HG03460 (cell line): ENCODE measurements at regions not wholly inside any gene's neighbourhood (a gene's known extent, or its start where the extent isn't known, plus 50 kb on each side); places are given as distances from the start of the nearest gene placed in this dataset.

ENCODE experiments used
- ATAC-seq: cut with Tn5 transposase; IDR thresholded peaks from one replicate; pipeline ENCODE4 v1.9.1; 2021; ENCODE audit not compliant: unreplicated experiment

DNA sequence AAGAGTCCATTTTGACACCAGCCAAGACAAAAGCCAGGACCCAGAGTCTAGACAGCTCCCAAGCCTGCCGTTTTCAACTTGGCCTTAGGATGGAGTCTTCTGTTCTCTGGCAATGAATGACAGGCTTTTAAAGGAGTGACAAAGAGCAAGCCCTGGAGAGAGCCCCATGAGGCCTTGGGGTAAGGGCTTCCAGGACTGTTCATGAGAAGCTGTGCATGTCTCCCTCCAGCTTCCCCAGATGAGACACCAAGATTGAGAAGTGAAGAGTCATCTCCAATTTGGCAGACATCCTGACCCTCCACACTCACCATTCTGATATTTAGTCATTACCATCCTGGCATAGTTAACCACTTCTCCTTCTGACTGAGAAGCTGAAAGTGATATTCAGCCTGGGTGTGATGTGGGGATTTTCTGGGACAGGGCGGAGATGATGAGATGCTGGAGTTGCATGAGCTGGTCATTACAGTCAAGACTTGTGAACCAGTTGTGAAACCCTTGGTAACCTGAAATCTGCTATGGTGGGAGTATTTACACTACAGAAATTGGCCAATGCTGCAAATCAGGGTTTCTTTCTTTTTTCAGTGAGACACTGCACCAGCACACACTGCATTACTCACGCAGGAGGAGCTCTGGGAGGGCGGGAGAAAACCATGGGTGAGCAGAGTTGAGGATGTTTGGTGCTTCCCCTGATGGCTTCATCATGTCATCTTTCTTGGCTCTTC is 77.8 kb downstream of the VCPKMT start:
- peak; percentile 79 for ATAC-seq

DNA sequence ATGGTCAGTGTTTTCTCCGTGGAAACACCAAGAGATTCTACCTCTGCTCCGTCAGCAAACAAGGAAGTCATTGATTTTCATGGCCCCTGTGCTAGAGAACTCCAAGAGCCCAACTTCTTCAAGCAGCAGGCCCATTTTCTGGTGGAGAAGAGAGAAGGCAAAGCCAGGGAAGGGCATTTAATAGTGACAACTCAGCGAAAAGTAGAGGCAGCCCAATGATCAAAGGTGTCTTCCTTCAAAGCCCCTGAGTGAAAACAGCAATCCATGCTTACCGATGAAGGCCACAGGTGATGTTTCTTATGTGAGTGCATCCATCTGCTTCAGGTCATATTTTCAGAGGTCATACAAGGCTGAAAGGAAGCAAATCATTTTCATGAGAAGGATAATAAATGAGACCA is 77.3 kb downstream of the VCPKMT start:
- ATAC-seq = no peak

DNA sequence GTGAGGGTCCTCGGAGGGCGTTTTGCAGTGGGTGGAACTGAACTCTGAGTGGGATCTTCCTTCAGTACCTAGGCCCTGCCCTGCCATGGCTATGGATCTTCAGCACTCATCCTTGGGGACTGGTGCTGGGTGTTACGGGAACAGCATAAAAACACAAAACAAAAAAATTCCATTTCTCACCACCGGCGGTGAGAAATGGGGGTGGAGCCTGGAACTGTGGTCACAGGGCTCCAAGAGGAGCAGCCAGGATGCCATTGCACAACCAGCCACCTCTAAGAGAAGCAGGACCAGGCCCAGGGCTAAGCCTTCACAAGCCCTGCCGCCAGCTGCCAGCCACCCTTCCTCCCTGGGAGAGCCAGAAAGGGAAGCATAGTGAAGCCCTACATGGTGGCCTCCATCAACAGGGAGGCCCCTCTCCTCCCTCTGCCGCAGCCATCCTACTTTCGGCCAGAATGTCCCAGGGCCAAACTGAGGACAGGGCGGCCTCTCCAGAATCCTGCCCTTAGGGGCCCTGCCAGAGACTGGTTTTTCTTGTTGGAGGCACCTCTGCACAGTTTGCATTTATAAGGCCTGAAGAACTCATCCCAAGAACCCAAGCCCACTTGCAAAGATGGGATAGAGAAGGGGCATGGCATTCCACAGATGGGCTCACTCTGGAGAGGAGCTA is 76.5 kb downstream of the VCPKMT start:
- ATAC-seq = no peak

GRCh38 chr14:50040401-50040775 is 76.0 kb downstream of the VCPKMT start:
- ATAC-seq = no peak

DNA sequence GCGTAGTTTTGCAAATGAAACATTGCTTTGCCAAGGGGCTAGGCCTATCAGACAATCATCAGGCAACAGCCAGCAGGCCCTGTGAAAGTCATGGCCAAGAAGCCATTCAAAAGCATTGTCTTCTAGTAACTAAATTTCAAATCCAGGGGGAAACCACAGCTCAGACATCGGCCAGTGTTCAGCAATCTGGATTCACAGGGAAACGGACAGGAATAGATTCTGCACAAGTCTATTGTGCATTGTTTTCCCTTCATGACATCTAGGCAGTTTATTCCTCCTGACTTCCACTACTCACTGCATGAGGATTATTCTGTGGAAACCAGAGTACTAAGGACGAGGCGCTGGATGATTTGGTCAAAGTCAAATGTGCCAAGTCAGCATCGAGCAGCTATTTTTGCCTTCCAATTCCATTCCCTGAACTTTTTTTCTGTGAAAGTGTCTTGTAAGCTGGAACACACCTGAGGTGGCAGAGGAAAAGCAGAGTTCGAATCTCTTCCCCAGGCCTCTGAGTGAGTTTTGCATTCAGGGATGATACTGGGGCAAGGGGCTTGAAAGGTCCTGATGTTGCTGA is 75.4 kb downstream of the VCPKMT start:
- no peak for ATAC-seq

DNA sequence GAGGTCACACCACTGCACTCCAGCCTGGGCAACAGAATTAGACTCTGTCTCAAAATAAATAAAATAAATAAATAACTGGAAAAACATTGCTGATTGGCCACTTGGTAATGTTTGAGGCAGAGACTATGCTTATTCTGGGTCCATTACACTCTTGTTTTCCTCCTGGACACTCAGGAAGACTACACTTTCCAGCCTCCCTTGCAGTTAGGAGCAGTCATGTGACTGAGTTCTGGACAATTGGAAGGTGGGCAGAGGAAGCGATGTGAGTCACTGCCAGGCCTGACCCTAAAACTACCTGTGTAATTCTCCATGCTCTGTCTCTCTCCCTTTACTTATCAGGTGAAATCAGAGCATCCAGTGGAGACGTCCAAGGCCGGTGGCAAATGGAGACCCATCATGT is 74.4 kb downstream of the VCPKMT start:
- ATAC-seq = no peak

- no peak for ATAC-seq
Observed at GRCh38 chr14:50044042-50044651, 72.2 kb downstream of the VCPKMT start.

- peak; percentile 77 for ATAC-seq
Observed at GRCh38 chr14:50045039-50045711, 71.2 kb downstream of the VCPKMT start.

- ATAC-seq = no peak
Observed at GRCh38 chr14:50045837-50046236, 70.5 kb downstream of the VCPKMT start.

DNA sequence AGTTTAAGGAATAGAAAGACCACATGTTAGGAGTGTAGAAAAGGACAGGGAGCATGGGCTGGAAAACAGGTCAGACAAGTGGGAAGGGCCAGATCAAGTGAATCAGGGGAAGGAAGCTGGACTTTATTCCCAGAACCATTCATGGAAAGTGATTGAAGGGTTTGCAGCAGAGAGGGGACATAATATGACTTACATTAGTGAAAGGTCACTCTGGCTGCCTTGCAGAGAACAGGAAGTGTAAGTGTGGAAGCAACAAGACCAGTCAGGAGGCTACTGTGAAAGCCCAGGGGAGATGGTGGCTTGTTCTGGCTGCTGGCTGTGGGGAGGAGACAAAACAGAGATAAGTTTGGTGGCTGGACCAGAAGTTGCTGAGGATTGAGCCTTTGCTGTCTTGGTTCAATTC is 69.1 kb downstream of the VCPKMT start:
- peak; percentile 73 for ATAC-seq

DNA sequence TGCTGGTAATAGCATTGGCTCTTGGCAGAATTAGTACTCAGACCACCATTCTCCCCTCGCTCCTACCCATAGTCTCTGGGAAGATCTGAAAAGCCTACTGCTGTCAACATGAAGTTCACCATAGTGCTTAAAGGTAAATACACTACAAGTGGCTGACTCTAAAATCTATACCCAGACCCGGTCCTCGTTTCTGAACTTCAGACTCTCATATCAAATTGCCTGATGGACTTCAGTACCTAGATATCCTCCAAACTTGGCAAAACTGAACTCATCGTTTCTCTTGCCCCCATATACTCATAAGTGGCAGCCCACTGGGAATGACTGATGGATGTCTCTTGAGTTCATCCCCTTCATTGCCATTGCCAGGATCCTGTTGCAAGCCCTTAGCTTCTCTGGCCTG is 67.3 kb downstream of the VCPKMT start:
- no peak for ATAC-seq

DNA sequence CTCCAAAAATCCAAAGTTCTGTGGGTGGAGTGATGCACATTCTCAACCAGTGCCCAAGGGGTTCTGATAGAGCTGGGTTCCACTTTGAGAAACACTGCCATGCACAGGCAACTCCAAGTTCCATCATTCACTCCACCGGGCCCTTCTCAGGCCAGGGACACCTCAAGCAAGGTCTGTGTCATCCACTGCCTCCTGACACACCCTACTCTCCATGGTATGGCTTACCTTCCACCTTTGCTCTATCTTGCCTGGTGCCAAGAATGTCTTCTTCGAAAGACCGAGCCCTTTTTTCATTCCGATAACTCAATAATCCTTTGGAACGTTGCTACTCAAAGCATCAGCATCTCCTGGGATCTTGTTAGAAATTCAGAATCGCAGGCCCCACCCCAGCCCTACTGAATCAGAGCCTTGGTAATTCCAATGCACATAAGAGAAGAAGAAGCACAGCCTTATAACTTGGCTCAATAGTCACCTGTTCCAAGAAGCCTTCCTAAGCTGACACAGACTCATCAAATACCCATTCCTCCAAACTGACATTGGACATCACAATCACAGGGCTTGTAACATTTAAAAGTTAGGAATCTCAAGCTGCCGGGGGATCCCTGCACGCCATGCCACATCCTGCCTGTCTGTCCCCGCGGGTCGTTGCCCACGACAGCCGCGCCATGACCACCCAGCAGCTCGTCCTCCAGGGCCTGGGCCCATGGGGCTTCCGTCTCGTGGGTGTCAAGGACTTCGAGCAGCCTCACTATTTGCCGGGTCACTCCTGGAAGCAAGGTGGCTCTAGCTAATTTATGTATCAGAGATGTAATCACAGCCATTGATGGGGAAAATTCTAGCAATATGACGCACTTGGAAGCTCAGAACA is 66.4 kb downstream of the VCPKMT start:
- ATAC-seq = no peak

DNA sequence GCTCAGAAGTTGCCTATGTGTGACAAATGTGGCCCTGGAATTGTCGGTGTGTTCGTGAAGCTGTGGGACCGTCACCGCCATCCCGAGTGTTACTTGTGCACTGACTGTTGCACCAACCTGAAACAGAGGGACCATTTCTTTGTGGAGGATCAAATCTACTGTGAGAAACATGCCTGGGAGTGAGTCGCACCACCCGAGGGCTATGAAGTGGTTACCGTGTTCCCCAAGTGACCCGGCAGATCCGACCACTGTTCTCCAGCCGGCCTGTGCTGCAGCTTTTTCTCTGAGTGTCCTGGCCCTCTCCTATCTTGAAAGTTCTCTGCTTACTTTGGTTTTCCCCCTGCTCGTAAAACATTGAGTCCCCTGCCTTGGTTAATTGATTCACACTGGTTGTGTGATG is 65.3 kb downstream of the VCPKMT start:
- no peak for ATAC-seq

- ATAC-seq = no peak
Observed at GRCh38 chr14:50051706-50052105, 64.7 kb downstream of the VCPKMT start.

DNA sequence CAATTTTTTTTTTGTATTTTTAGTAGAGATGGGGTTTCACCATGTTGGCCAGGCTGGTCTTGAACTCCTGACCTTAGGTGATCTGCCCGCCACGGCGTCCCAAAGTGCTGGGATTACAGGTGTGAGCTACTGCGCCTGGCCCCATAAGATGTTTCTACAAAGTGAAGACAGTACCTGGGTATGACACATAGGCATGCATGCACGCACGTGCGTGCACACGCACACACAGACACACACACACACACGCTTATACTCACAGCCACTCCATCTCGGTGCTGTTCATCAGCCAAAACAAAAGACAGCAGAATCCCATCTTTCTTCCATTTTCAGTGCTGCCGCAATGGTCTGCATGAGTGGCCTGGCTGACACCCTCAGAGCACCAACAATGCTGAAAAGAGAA is 63.9 kb downstream of the VCPKMT start:
- no peak for ATAC-seq

DNA sequence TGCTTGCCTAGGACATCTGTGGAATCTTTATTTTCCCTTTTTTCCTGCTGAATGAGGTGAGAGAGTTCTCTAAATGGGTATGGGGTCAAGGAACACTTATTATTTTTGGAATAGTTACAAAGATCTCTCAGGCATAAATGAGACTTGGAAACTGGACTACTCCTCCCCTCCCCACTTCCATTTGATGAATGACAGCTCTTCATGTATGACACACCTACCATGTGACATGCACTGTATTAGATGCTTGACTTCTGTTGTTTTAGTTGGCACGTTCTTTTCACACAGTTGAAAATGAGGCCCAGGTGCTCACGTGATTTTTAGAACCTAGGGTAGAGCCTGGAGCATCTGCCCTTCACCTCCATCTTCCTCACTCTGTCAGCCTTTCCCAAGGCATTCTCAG is 62.4 kb downstream of the VCPKMT start:
- ATAC-seq = no peak

- no peak for ATAC-seq
Observed at GRCh38 chr14:50055461-50056228, 60.7 kb downstream of the VCPKMT start.

DNA sequence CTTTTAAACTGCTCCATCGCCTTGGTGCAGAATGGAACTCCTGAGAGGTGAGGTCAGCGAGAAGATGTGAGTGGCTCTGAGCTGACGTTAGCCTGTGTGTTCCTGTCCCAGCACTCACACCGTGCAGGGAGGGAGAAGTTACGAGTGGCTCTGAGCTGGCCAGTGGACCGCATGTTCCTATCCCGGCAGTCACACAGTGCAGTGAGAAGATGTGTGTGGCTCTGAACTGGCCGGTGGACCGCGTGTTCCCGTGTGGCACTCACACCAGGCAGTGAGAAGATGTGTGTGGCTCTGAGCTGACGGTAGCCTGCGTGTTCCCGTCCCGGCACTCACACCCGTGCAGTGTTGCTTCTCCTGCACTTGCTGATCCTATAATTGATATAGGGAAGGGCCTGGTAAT is 59.9 kb downstream of the VCPKMT start:
- no peak for ATAC-seq

DNA sequence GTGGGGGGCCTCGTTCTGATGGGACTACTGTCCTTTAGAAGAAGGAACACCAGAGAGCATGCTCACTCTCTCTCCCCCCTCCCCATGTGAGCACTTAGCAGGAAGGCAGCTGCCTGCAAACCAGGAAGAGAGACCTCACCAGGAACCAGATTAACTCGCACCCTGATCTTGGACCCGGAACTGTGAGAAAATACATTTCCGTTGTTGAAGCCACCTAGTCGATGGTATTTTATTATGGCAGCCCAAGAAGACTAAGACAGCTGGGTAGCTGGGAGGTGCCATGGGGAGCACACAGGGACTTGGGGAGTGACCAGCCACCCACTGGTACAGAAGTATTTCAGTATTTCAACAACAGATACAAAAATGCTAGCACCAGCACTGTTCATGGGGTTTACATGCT is 59.0 kb downstream of the VCPKMT start:
- ATAC-seq = no peak

- no peak for ATAC-seq
Observed at GRCh38 chr14:50058113-50058512, 58.3 kb downstream of the VCPKMT start.
